SU-DHL-6 (cell line): ENCODE measurements at regions not wholly inside any gene's neighbourhood (a gene's known extent, or its start where the extent isn't known, plus 50 kb on each side); places are given as distances from the start of the nearest gene placed in this dataset.

Experiments used
- H2AFZ ChIP-seq: fragments of 200-600 bp; sonication (generic); 2 replicates; pipeline ENCODE4 v1.6.1; 2014; ENCODE audit warnings: low read depth, mild to moderate bottlenecking, moderate library complexity, mixed read lengths, antibody characterized with exemption, low read length; ENCODE audit not compliant: severe bottlenecking
- H3F3A ChIP-seq: fragments of 200-600 bp; shearing (Covaris generic); 2 replicates; pipeline ENCODE4 v1.6.0; 2016; ENCODE audit warnings: antibody characterized with exemption, mild to moderate bottlenecking; ENCODE audit not compliant: insufficient read depth
- H3K27ac ChIP-seq: fragments of 200-600 bp; sonication (generic); 2 replicates; pipeline ENCODE4 v1.5.1; 2016; ENCODE audit warnings: low read depth, mild to moderate bottlenecking, low read length, moderate library complexity, mixed read lengths
- H3K27me3 ChIP-seq: fragments of 200-600 bp; sonication (generic), shearing (Covaris generic); 2 replicates; pipeline ENCODE4 v1.6.0; 2014; ENCODE audit warnings: mild to moderate bottlenecking, low read length
- H3K36me3 ChIP-seq: fragments of 200-600 bp; sonication (generic); 2 replicates; pipeline ENCODE4 v1.6.1; 2014; ENCODE audit warnings: mild to moderate bottlenecking, low read length, mixed read lengths
- H3K4me2 ChIP-seq: fragments of 300-600, 200-600 bp; shearing (Covaris generic), sonication (generic); 2 replicates; pipeline ENCODE4 v1.6.0; 2014; ENCODE audit warnings: low read length, low read depth, mild to moderate bottlenecking; ENCODE audit not compliant: poor library complexity, severe bottlenecking
- H3K4me3 ChIP-seq: fragments of 200-600 bp; sonication (generic); 2 replicates; pipeline ENCODE4 v1.5.1; 2014; ENCODE audit warnings: antibody characterized with exemption, low read length, mild to moderate bottlenecking, mixed read lengths; ENCODE audit not compliant: insufficient read depth, poor library complexity, severe bottlenecking
- H3K79me2 ChIP-seq: fragments of 200-600 bp; sonication (generic); 2 replicates; pipeline ENCODE4 v1.6.1; 2014; ENCODE audit warnings: mild to moderate bottlenecking, low read length, moderate library complexity; ENCODE audit not compliant: insufficient read depth
- H3K9ac ChIP-seq: fragments of 200-600 bp; sonication (generic); 2 replicates; pipeline ENCODE4 v1.7.0; 2014; ENCODE audit warnings: mild to moderate bottlenecking, low read length
- H3K9me2 ChIP-seq: fragments of 200-600 bp; sonication (generic); replicated peaks from 2 replicates; pipeline ENCODE4 v1.6.1; 2014; ENCODE audit warnings: low read length; ENCODE audit not compliant: insufficient read depth
- H3K9me3 ChIP-seq: fragments of 200-600 bp; sonication (generic); 2 replicates; pipeline ENCODE4 v1.6.1; 2014; ENCODE audit warnings: low read length, mixed read lengths; ENCODE audit not compliant: insufficient read depth
- H4K20me1 ChIP-seq: fragments of 200-600 bp; sonication (generic); 2 replicates; pipeline ENCODE4 v1.6.1; 2014; ENCODE audit warnings: low read depth, mild to moderate bottlenecking, antibody characterized with exemption, low read length, moderate library complexity, mixed read lengths
- CTCF ChIP-seq: fragments of 200-600 bp; sonication (generic); IDR thresholded peaks from one replicate; pipeline ENCODE4 v1.5.1; 2017; ENCODE audit warnings: antibody characterized with exemption, mild to moderate bottlenecking, low read length, moderate library complexity; ENCODE audit not compliant: insufficient read depth, poor library complexity, severe bottlenecking
- EZH2phosphoT487 ChIP-seq: fragments of 200-600 bp; sonication (generic), shearing (Covaris generic); conservative IDR thresholded peaks from 2 replicates; pipeline ENCODE4 v1.6.1; 2018; ENCODE audit warnings: mild to moderate bottlenecking, antibody characterized with exemption, low read length, moderate library complexity, mixed read lengths

- no peak overlapping the region for H3K4me2 ChIP-seq
- H3K27ac ChIP-seq, result no peak overlapping the region
Measured at GRCh38 chr18:68241881-68242280, 473.0 kb downstream of the TMX3 start.

DNA sequence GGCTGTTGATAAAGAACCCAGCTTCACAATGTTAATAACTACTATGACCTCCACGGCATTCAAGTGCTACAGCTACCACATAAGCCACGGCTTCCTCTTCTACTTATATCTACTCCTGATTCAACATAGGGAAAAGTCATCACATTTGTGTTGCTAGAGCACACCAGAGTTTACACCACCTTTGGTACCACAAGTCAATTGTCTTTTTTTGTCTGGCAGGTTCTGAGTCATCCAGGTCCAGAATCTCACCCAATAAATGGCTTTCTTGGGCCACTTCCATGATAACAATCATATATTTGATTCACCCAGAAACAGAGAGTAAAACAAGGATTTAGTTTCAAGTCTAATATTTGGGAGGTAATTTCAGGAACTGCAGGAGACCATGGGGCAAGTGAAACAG, 480.2 kb downstream of the TMX3 start:
- H3K9me2 ChIP-seq, result no peaks in the 10 kb centered on the region
- TF ChIP-seq CTCF (no peak), EZH2phosphoT487 (no peak)
- no peak overlapping the region for H2AFZ ChIP-seq
- H3K79me2 ChIP-seq, result no peaks in the 10 kb centered on the region
- no peak overlapping the region for H3K27ac ChIP-seq
- H4K20me1 ChIP-seq, result no peaks in the 10 kb centered on the region
- H3K9ac ChIP-seq, result no peak overlapping the region
- no peaks in the 10 kb centered on the region for H3K9me3 ChIP-seq
- no peaks in the 10 kb centered on the region for H3F3A ChIP-seq
- H3K36me3 ChIP-seq, result no peaks in the 10 kb centered on the region
- H3K4me3 ChIP-seq, result no peak overlapping the region
- no peak overlapping the region for H3K4me2 ChIP-seq
- no peaks in the 10 kb centered on the region for H3K27me3 ChIP-seq

More at GRCh38 chr18:68241881-68242280, 473.0 kb downstream of the TMX3 start:
- no peak overlapping the region for H3K9ac ChIP-seq
- H4K20me1 ChIP-seq, result no peaks in the 10 kb centered on the region
- no peaks in the 10 kb centered on the region for H3F3A ChIP-seq
- no peak overlapping the region for H2AFZ ChIP-seq
- H3K36me3 ChIP-seq, result no peaks in the 10 kb centered on the region
- no peak overlapping the region for H3K4me3 ChIP-seq
- no peak for TF ChIP-seq EZH2phosphoT487
- no peak for TF ChIP-seq CTCF
- H3K79me2 ChIP-seq, result no peaks in the 10 kb centered on the region
- no peaks in the 10 kb centered on the region for H3K9me2 ChIP-seq
- H3K27me3 ChIP-seq, result no peaks in the 10 kb centered on the region
- no peaks in the 10 kb centered on the region for H3K9me3 ChIP-seq

DNA sequence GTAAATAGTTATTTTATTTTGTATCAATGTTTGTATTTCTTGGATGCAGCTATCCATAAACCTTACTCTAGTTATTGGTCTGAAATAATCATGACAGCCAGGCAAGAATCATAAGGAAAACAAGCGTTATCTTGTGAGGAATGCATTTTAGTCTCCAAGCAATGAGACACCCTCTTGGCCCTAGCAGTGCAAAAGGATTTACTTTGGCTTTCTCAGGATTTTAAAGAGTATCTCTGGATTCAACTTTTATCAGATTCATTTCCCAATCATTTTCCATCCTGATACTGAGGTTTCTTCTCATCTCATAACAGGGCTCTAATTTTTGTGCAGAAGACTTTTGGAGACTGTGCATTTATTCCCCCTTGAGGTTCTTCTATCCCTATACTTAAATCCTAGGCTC, 480.8 kb downstream of the TMX3 start:
- no peaks in the 10 kb centered on the region for H3K36me3 ChIP-seq
- no peak overlapping the region for H3K4me3 ChIP-seq
- no peaks in the 10 kb centered on the region for H3K9me2 ChIP-seq
- no peak overlapping the region for H3K27ac ChIP-seq
- H4K20me1 ChIP-seq, result no peaks in the 10 kb centered on the region
- no peak overlapping the region for H3K4me2 ChIP-seq
- no peaks in the 10 kb centered on the region for H3K27me3 ChIP-seq
- H2AFZ ChIP-seq, result no peak overlapping the region
- H3K79me2 ChIP-seq, result no peaks in the 10 kb centered on the region
- no peak overlapping the region for H3K9ac ChIP-seq
- no peaks in the 10 kb centered on the region for H3K9me3 ChIP-seq
- no peak for TF ChIP-seq EZH2phosphoT487
- TF ChIP-seq CTCF, result no peak
- H3F3A ChIP-seq, result no peaks in the 10 kb centered on the region

DNA sequence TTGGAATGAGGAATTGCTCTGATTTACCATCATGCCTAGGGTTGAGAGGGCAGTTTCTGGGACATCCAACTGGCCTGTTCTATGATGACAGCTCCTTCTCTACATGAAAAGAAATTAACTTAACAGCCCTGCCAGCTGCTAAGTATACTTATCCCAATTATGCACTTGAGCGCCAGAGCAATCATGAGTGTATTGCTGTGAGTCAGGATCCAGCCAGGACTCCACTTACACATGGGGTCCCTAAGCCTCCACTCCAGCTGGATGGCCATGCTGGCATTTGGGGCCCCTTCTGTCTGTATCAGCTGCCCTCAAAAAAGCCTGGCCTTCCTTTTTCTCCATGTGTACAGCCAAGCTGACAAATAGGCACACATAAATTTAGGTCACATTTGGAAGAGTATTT, 481.9 kb downstream of the TMX3 start:
- Histone ChIP-seq H3K9me2 (no peaks in the 10 kb centered on the region), H3K27ac (no peak overlapping the region), H3K36me3 (no peaks in the 10 kb centered on the region), H2AFZ (no peak overlapping the region), H3K9ac (no peak overlapping the region), H4K20me1 (no peaks in the 10 kb centered on the region), H3K4me3 (no peak overlapping the region), H3K9me3 (no peaks in the 10 kb centered on the region), H3K4me2 (no peak overlapping the region), H3K27me3 (no peaks in the 10 kb centered on the region), H3K79me2 (no peaks in the 10 kb centered on the region), H3F3A (no peaks in the 10 kb centered on the region)
- TF ChIP-seq CTCF (no peak), EZH2phosphoT487 (no peak)
